GM19452 (cell line): ENCODE measurements at regions not wholly inside any gene's neighbourhood (a gene's known extent, or its start where the extent isn't known, plus 50 kb on each side); places are given as distances from the start of the nearest gene placed in this dataset.
"Not testable (repeated sequence)": the region's sequence is repeated elsewhere in the genome, so short reads cannot be mapped to it uniquely, and the experiment has no call there.

Experiments
- ATAC-seq: cut with Tn5 transposase; IDR thresholded peaks from one replicate; pipeline ENCODE4 v1.9.1; 2021; ENCODE audit not compliant: unreplicated experiment

- no peak for ATAC-seq
These were observed 368.6 kb downstream of the DAD1 start for GRCh38 chr14:22220427-22220826.

DNA sequence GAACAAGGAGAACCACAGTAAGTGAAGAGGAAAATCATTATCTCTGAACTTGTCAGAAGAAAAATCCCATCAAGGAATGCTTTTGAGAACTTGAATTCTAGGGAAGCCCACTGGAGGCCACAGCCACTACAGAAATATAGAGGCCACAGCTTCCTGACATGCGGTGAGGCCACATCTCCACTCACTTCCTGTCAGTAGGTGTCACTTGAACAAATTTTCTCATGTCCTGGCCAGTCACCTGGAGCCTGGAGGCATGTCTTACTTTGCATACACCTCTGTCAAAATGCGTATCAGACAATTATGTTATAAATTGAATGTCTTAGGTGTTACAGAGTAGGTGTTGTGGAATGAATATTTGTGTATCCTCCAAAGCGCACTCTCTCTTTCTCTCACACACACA lies 370.3 kb downstream of the DAD1 start:
- ATAC-seq = no peak

- no peak for ATAC-seq
These were observed 375.9 kb downstream of the DAD1 start for GRCh38 chr14:22213120-22213519.

- no peak for ATAC-seq
These were observed 378.1 kb downstream of the DAD1 start for GRCh38 chr14:22210906-22211305.

- no peak for ATAC-seq
These were observed 379.0 kb downstream of the DAD1 start for GRCh38 chr14:22210026-22210425.

DNA sequence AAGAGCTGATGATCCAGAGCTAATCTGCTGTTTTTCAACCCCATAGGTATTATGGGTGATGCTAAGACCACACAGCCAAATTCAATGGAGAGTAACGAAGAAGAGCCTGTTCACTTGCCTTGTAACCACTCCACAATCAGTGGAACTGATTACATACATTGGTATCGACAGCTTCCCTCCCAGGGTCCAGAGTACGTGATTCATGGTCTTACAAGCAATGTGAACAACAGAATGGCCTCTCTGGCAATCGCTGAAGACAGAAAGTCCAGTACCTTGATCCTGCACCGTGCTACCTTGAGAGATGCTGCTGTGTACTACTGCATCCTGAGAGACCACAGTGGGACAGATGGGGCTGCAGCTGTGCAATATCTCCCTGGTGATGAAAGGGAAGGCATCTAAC lies 386.0 kb downstream of the DAD1 start:
- ATAC-seq = no peak

DNA sequence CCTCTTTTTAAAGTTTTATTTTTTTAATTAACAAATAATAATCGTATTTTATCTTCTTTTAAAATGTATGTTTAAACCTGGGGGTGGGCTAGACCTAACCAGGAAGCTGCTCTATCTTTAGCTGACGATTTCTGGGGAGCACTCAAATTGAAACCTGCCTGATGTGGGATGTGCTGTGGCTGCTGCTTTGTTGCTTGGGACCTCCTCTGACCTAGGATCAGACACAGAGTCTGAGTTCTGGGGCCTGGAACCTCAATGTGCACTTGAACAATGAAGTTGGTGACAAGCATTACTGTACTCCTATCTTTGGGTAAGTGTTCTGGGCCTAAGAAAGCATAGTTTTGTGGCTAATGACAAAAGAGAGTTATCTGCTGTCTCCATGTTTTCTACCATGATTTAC lies 386.7 kb downstream of the DAD1 start:
- ATAC-seq = no peak

GRCh38 chr14:22200977-22201605 lies 387.9 kb downstream of the DAD1 start:
- ATAC-seq = no peak

- not testable (repeated sequence) for ATAC-seq
These were observed 388.9 kb downstream of the DAD1 start for GRCh38 chr14:22200131-22200530.

DNA sequence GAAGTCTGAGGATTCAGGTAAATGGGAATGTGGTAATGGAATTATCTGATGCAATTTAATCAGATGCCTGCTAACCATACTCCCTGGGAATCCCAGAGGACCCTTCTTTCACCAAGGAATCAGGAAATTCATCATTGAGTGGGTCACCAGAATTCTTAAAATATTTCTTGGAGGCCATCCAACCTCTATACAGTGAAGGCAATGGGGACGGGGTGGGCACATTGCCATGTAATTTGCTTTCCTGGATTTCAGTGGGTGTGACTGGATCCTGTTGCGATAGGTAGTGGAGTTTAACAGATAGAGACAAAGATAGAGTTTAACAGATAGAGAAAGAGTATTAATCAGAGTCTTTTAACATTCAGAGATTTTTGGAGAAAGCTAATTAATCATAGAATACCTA lies 394.4 kb downstream of the DAD1 start:
- ATAC-seq = no peak

DNA sequence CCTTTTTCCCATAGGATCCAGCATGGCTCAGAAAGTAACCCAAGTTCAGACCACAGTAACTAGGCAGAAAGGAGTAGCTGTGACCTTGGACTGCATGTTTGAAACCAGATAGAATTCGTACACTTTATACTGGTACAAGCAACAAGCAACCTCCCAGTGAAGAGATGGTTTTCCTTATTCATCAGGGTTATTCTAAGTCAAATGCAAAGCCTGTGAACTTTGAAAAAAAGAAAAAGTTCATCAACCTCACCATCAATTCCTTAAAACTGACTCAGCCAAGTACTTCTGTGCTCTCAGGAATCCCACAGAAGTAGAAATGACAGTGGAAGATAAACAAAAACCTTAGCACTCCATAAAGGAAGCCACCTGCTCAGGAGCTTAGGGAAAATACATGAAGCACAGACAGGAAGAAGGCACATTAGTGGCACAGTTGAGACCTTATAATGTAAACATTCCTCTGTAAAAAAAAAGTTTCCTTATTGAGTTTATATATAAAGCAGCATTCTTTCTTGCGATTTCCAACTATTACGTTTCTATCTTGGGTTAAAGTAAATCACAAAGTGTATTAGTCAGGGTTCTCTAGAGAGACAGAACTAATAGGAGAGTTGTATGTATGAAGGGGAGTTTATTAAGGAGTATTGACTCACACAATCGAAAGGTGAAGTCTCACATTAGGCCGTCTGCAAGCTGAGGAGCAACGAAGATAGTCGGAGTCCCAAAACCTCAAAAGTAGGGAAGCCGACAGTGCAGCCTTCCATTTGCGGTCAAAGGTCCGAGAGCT lies 398.4 kb downstream of the DAD1 start:
- ATAC-seq = no peak

DNA sequence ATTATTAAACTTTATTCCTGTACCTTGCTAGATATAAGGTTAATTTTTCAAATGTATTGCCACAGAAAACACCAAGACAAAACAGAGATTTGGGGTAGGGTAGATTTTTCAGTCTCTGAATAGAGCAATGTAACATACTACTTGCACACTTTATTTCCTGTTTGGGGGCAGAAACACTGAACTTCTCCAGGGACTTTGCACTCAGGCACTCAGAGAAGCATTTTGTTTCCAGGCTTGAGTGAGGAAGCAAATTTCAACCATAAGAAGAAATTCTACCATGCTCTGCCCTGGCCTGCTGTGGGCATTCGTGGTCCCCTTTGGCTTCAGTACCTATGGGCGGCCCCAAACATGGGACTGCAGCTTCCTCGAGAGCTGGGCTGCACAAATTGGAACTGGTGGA lies 399.1 kb downstream of the DAD1 start:
- ATAC-seq = no peak

DNA sequence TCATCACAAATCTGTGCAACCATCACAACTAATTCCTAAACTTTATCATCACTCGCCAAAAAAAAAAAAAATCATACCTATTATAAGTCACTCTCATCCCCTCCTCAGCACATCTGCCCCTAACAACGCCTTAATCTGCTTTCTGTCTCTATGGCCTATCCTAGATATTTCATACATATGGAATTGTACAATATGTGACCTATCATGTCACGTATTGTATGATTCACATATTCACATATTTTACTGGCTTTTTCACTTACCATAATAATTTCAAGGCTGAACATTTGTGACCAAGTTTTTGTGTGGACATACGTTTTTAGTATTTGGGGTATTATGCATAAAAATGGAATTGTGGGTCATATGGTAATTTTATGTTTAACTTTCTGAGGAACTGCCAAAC lies 400.7 kb downstream of the DAD1 start:
- no peak for ATAC-seq

GRCh38 chr14:22185789-22186188 lies 403.2 kb downstream of the DAD1 start:
- no peak for ATAC-seq

GRCh38 chr14:22185191-22185590 lies 403.8 kb downstream of the DAD1 start:
- no peak for ATAC-seq

DNA sequence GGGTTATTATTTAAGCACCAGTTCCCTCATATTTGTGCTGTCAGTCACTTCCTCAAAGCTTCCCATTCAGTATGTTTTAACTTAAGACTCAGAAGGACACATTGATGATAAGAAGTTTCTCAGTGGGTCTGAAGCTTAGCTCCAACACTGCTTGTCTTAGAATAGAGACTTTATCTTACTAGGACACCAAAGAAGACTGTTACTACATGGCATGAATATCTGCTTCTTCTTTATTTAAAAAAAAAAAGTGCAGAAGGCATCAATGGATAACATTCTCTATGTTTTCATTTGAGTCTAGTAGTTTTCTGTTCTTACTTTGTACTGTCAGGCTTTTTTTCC lies 404.2 kb downstream of the DAD1 start:
- no peak for ATAC-seq

GRCh38 chr14:22184157-22184829 lies 404.7 kb downstream of the DAD1 start:
- ATAC-seq = no peak

DNA sequence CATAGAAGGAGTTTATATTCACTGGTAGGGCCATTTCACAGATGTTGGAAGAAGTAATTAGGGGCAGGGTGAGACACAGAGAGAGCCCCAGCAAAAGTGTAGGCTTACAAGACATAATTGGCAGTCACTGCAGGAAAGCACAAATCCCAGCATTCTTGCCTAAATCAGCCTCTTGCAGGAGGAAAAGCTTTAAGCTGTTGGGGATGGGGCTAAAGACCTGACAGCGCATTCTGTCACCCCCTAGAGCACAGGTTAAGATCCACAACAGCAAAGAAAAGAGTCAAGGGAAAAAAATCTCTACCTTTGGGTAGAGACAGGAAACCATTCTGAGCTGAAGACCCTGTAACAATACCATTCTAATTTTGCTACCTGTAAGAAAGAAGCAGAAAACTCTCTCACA lies 409.0 kb downstream of the DAD1 start:
- ATAC-seq = no peak

- ATAC-seq = no peak
These were observed 409.8 kb downstream of the DAD1 start for GRCh38 chr14:22179190-22179589.

GRCh38 chr14:22178333-22178839 lies 410.6 kb downstream of the DAD1 start:
- no peak for ATAC-seq

- peak; percentile 68 for ATAC-seq
These were observed 411.2 kb downstream of the DAD1 start for GRCh38 chr14:22177870-22178269.

DNA sequence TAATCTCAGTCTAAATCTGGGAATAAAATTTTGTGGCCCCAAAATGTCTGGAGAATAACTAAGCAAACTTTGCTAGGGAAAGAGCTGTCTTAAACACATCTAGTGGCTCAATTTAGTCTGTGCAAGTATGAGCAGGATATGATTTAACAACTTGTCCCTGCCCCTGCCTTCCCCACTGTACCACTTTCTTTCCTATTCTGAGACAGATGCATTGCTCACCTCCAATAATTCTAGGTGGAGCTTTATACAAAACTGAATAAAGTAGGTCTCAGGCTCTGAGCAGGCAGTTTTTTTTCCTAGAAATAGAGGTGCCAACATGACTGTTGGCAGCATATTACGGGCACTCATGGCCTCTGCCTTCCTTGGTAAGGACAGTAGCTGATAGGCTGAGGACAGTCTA lies 412.1 kb downstream of the DAD1 start:
- no peak for ATAC-seq
